Left ventricle myocardium inferior (tissue), 1 donor: ENCODE measurements at regions not wholly inside any gene's neighbourhood (a gene's known extent, or its start where the extent isn't known, plus 50 kb on each side); places are given as distances from the start of the nearest gene placed in this dataset.
A peak's percentile ranks its signal among the peaks of the same experiment; 100 is the strongest.

Experiments used
- DNase-seq: peaks from one replicate; pipeline ENCODE4 v3.0.0-alpha.2; 2020
- H3K27ac ChIP-seq: fragments of 200-600 bp; replicated peaks from 2 replicates; pipeline ENCODE4 v1.8.0; 2021
- H3K27me3 ChIP-seq: fragments of 200-600 bp; 2 replicates; pipeline ENCODE4 v1.8.0; 2021; ENCODE audit warnings: low read depth
- H3K36me3 ChIP-seq: fragments of 200-600 bp; 2 replicates; pipeline ENCODE4 v1.8.0; 2021
- H3K4me1 ChIP-seq: fragments of 200-600 bp; 2 replicates; pipeline ENCODE4 v1.8.0; 2021
- H3K4me3 ChIP-seq: fragments of 200-600 bp; 2 replicates; pipeline ENCODE4 v1.8.0; 2021; ENCODE audit warnings: mild to moderate bottlenecking, moderate library complexity
- H3K9me3 ChIP-seq: fragments of 200-600 bp; replicated peaks from 2 replicates; pipeline ENCODE4 v1.8.0; 2021
- intact Hi-C: fragments of 100-400 bp; cut with micrococcal nuclease; formaldehyde crosslinking; loops from one replicate; pipeline ENCODE4 v1.11.0; 2022
- TF ChIP-seq, protein P1 (sequence below): fragments of 200-600 bp; IDR thresholded peaks from 2 replicates; pipeline ENCODE4 v1.8.0; 2021; ENCODE audit warnings: antibody characterized with exemption, mild to moderate bottlenecking, borderline replicate concordance
- donor health status: DM: no; HTN: yes; CAD: no; lungs with severe emphysema.

DNA sequence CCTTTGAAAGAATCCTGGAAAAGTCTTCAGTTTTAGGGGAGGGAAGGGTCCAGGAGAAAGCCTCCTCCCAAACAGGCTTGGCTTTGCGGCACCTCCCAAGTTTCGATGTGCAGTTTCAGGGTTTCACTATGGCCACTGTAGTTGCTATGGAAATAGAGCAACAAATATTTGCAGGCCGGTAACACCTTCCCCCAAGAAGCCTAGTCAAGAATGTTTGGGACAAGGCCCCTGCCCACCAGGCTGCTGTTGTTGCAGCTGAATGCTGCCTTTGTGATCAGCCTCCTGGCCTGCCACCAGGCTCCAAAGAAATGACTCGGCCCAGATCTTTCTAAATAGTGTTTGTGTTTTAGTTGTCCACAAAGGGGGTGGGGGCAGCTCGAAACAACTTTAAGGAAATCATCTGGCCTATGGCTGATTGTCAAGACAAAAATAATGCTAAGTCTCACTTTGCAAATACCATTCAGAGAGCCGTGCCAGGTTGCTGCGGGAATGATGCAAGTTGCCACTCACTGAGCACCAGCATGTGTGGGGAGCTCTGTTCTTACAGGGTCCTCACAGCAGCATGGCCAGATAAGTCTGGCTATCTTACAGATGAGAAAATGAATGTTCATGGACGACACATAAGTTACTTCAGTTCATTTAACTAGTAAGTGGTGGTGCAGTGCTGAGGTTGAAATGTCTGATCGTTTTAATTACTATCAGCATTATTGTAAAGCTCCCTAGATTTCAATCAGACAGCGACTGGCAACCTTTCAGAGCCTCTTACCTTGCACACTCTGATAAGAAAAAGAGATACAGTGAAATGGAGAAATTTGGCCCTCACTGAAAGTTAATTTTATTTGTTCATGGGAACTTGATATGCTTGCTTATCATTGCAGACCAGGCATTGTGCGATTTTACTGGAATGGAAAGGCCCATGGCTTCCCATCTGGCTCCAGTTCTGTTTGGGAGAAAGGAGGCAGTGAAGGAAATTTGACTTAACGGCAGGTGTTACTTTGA, 91.2 kb upstream of the JUN start:
- H3K4me1 ChIP-seq = peaks cover 30% of the 10 kb centered on the region
- no peaks in the 10 kb centered on the region for H3K27me3 ChIP-seq
- H3K4me3 ChIP-seq = no peak overlapping the region
- H3K27ac ChIP-seq = peak overlapping the region; percentile 60
- DNase-seq = peak; percentile 35
- TF ChIP-seq, protein P1, sequence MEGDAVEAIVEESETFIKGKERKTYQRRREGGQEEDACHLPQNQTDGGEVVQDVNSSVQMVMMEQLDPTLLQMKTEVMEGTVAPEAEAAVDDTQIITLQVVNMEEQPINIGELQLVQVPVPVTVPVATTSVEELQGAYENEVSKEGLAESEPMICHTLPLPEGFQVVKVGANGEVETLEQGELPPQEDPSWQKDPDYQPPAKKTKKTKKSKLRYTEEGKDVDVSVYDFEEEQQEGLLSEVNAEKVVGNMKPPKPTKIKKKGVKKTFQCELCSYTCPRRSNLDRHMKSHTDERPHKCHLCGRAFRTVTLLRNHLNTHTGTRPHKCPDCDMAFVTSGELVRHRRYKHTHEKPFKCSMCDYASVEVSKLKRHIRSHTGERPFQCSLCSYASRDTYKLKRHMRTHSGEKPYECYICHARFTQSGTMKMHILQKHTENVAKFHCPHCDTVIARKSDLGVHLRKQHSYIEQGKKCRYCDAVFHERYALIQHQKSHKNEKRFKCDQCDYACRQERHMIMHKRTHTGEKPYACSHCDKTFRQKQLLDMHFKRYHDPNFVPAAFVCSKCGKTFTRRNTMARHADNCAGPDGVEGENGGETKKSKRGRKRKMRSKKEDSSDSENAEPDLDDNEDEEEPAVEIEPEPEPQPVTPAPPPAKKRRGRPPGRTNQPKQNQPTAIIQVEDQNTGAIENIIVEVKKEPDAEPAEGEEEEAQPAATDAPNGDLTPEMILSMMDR = no peak
- intact Hi-C loops = no loop called here
- H3K36me3 ChIP-seq = no peaks in the 10 kb centered on the region
- H3K9me3 ChIP-seq = no peaks in the 10 kb centered on the region

GRCh38 chr1:58879464-58879863, 95.6 kb upstream of the JUN start:
- H3K36me3 ChIP-seq = no peaks in the 10 kb centered on the region
- no peaks in the 10 kb centered on the region for H3K9me3 ChIP-seq
- H3K27me3 ChIP-seq = no peaks in the 10 kb centered on the region
- intact Hi-C loops = no loop called here
- DNase-seq = no peak
- H3K4me3 ChIP-seq = no peak overlapping the region
- TF ChIP-seq, protein P1 = no peak
- H3K4me1 ChIP-seq = peaks cover 39% of the 10 kb centered on the region
- H3K27ac ChIP-seq = no peak overlapping the region

DNA sequence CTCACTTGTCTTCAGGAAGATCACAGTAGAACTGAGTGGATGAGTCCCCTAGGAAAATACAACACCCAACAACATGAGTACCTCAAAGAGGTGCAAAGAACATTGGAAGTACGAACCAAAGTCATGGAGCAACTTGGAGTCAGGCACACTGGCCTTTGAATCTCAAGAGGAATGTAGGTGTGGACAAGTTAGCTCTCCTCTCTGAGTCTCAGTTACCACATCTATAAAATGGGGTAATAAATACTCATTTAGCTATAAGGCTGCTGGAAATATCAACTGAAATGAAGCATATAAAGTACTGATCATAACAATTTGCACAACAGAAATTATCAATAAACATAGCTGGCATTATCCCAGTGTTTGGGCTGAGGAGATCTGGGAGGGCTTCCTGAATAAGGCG, 96.7 kb upstream of the JUN start:
- DNase-seq = no peak
- Histone ChIP-seq H3K27me3 (no peaks in the 10 kb centered on the region), H3K4me1 (peaks cover 39% of the 10 kb centered on the region), H3K9me3 (no peaks in the 10 kb centered on the region), H3K4me3 (no peak overlapping the region), H3K27ac (no peak overlapping the region), H3K36me3 (no peaks in the 10 kb centered on the region)
- intact Hi-C loops = no loop called here
- TF ChIP-seq, protein P1 = no peak

DNA sequence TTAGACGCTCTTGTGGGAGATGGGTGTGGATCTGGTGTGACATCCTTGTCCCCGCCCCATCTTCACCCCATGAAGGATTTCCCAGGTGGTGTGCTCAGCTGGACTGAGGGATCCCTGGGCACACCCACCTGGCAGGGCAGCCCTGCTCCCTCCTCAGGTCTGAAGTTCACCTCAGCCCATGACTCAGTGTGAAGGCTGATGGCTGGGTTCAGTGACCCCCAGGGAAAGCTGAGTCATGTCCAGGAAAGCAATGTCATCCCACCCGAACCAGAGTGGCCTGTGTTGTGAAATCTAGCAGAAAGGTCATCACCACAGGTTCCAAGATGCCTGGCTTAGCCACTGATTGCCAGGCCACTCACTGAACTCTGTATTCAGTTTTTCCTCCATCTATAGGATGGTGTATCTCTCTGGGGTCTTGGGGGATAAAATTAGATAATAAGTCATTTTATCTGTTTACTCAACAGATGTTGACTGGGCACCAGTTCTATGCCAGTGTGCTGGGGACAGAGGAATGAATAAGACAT, 97.7 kb upstream of the JUN start:
- Histone ChIP-seq H3K4me1 (peaks cover 44% of the 10 kb centered on the region), H3K36me3 (no peaks in the 10 kb centered on the region), H3K27ac (no peak overlapping the region), H3K4me3 (no peak overlapping the region), H3K9me3 (no peaks in the 10 kb centered on the region), H3K27me3 (no peaks in the 10 kb centered on the region)
- TF ChIP-seq, protein P1 = no peak
- DNase-seq = no peak
- intact Hi-C loops = no loop called here

GRCh38 chr1:58882322-58882948, 98.6 kb upstream of the JUN start:
- no peaks in the 10 kb centered on the region for H3K27me3 ChIP-seq
- H3K36me3 ChIP-seq = no peaks in the 10 kb centered on the region
- no peak overlapping the region for H3K4me3 ChIP-seq
- H3K9me3 ChIP-seq = no peaks in the 10 kb centered on the region
- TF ChIP-seq, protein P1 = no peak
- peaks cover 53% of the 10 kb centered on the region for H3K4me1 ChIP-seq
- peak overlapping the region; percentile 76 for H3K27ac ChIP-seq
- DNase-seq = no peak
- intact Hi-C loops = no loop called here
